Glutamatergic neuron (in vitro differentiated cells): ENCODE measurements at regions not wholly inside any gene's neighbourhood (a gene's known extent, or its start where the extent isn't known, plus 50 kb on each side); places are given as distances from the start of the nearest gene placed in this dataset.

Source experiments
- DNase-seq: peaks from one replicate; pipeline ENCODE4 v3.0.0; 2022
- H3K27ac Mint-ChIP-seq: one replicate; pipeline ENCODE4 v1.8.0; 2020; ENCODE audit warnings: mild to moderate bottlenecking, mixed read lengths, inconsistent platforms; ENCODE audit not compliant: unreplicated experiment
- H3K27me3 Mint-ChIP-seq: one replicate; pipeline ENCODE4 v1.8.0; 2020; ENCODE audit warnings: mild to moderate bottlenecking, moderate library complexity, mixed read lengths, inconsistent platforms; ENCODE audit not compliant: unreplicated experiment
- H3K36me3 Mint-ChIP-seq: one replicate; pipeline ENCODE4 v1.8.0; 2020; ENCODE audit warnings: mild to moderate bottlenecking, mixed read lengths, inconsistent platforms; ENCODE audit not compliant: unreplicated experiment
- H3K4me1 Mint-ChIP-seq: one replicate; pipeline ENCODE4 v1.8.0; 2020; ENCODE audit warnings: mild to moderate bottlenecking, low read depth, mixed read lengths, inconsistent platforms; ENCODE audit not compliant: unreplicated experiment
- H3K4me3 Mint-ChIP-seq: one replicate; pipeline ENCODE4 v1.8.0; 2020; ENCODE audit warnings: mild to moderate bottlenecking, mixed read lengths, inconsistent platforms; ENCODE audit not compliant: unreplicated experiment
- H3K9me3 Mint-ChIP-seq: one replicate; pipeline ENCODE4 v1.8.0; 2020; ENCODE audit warnings: mild to moderate bottlenecking, moderate library complexity, mixed read lengths, inconsistent platforms; ENCODE audit not compliant: unreplicated experiment
- TF ChIP-seq, protein P1 (sequence below): fragments of 200-600 bp; sonication (generic); IDR thresholded peaks from one replicate; pipeline ENCODE4 v1.5.0; 2021; ENCODE audit not compliant: partially characterized antibody, unreplicated experiment

- peaks cover 2% of the 10 kb centered on the region for H3K9me3 Mint-ChIP-seq
- no peaks in the 10 kb centered on the region for H3K4me1 Mint-ChIP-seq
- TF ChIP-seq, protein P1, sequence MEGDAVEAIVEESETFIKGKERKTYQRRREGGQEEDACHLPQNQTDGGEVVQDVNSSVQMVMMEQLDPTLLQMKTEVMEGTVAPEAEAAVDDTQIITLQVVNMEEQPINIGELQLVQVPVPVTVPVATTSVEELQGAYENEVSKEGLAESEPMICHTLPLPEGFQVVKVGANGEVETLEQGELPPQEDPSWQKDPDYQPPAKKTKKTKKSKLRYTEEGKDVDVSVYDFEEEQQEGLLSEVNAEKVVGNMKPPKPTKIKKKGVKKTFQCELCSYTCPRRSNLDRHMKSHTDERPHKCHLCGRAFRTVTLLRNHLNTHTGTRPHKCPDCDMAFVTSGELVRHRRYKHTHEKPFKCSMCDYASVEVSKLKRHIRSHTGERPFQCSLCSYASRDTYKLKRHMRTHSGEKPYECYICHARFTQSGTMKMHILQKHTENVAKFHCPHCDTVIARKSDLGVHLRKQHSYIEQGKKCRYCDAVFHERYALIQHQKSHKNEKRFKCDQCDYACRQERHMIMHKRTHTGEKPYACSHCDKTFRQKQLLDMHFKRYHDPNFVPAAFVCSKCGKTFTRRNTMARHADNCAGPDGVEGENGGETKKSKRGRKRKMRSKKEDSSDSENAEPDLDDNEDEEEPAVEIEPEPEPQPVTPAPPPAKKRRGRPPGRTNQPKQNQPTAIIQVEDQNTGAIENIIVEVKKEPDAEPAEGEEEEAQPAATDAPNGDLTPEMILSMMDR = no peak
- H3K27ac Mint-ChIP-seq = no peak overlapping the region
- no peak for DNase-seq
- no peak overlapping the region for H3K4me3 Mint-ChIP-seq
- peaks cover 22% of the 10 kb centered on the region for H3K36me3 Mint-ChIP-seq
- H3K27me3 Mint-ChIP-seq = no peaks in the 10 kb centered on the region
These were observed 771.7 kb downstream of the IGSF11 start for GRCh38 chr3:118262800-118263402.

DNA sequence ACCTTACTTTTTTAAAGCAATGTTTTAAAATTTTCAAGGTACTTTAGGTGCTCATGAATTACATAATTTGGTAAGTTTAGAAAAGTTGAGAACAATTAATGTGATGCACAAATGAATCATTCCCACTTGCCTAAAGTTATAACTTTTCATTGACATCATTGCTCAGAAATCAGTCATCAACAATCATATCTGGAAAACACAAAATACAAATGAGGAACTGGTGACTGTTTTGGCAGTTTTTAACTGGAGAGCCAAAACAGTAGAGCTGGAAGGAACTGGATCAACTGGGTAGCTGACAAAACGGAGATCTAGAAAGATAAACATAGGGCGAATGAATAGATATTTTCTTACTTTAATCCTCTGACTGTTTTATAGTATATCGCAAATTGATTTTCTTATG is 767.1 kb downstream of the IGSF11 start:
- TF ChIP-seq, protein P1 = no peak
- H3K27ac Mint-ChIP-seq = no peak overlapping the region
- H3K4me1 Mint-ChIP-seq = no peaks in the 10 kb centered on the region
- peaks cover 15% of the 10 kb centered on the region for H3K36me3 Mint-ChIP-seq
- H3K4me3 Mint-ChIP-seq = no peak overlapping the region
- no peak for DNase-seq
- peaks cover 1% of the 10 kb centered on the region for H3K27me3 Mint-ChIP-seq
- H3K9me3 Mint-ChIP-seq = no peaks in the 10 kb centered on the region

GRCh38 chr3:118269537-118270125 is 765.0 kb downstream of the IGSF11 start:
- no peaks in the 10 kb centered on the region for H3K9me3 Mint-ChIP-seq

GRCh38 chr3:118272991-118273390 is 761.7 kb downstream of the IGSF11 start:
- H3K27ac Mint-ChIP-seq = no peak overlapping the region
- H3K36me3 Mint-ChIP-seq = no peaks in the 10 kb centered on the region
- no peak for DNase-seq
- TF ChIP-seq, protein P1 = no peak
- peaks cover 1% of the 10 kb centered on the region for H3K27me3 Mint-ChIP-seq
- no peaks in the 10 kb centered on the region for H3K4me1 Mint-ChIP-seq
- H3K4me3 Mint-ChIP-seq = no peak overlapping the region
- no peaks in the 10 kb centered on the region for H3K9me3 Mint-ChIP-seq

More at GRCh38 chr3:118269537-118270125, 765.0 kb downstream of the IGSF11 start:
- Mint-ChIP-seq H3K27ac (no peak overlapping the region), H3K4me3 (no peak overlapping the region), H3K27me3 (peaks cover 1% of the 10 kb centered on the region), H3K4me1 (no peaks in the 10 kb centered on the region), H3K36me3 (peaks cover 15% of the 10 kb centered on the region)
- TF ChIP-seq, protein P1 = no peak
- DNase-seq = no peak

- H3K4me1 Mint-ChIP-seq = no peaks in the 10 kb centered on the region
- DNase-seq = no peak
- H3K9me3 Mint-ChIP-seq = no peaks in the 10 kb centered on the region
- no peak overlapping the region for H3K27ac Mint-ChIP-seq
- TF ChIP-seq, protein P1 = no peak
- no peaks in the 10 kb centered on the region for H3K27me3 Mint-ChIP-seq
- no peak overlapping the region for H3K4me3 Mint-ChIP-seq
- H3K36me3 Mint-ChIP-seq = no peaks in the 10 kb centered on the region
These were observed 756.8 kb downstream of the IGSF11 start for GRCh38 chr3:118277814-118278213.
